T-helper 1 cell (primary cell): ENCODE measurements at regions not wholly inside any gene's neighbourhood (a gene's known extent, or its start where the extent isn't known, plus 50 kb on each side); places are given as distances from the start of the nearest gene placed in this dataset.

Experiments
- DNase-seq, 5 donors: peaks; one replicate each; pipeline ENCODE4 v3.0.0-alpha.2; 2012 to 2020

DNA sequence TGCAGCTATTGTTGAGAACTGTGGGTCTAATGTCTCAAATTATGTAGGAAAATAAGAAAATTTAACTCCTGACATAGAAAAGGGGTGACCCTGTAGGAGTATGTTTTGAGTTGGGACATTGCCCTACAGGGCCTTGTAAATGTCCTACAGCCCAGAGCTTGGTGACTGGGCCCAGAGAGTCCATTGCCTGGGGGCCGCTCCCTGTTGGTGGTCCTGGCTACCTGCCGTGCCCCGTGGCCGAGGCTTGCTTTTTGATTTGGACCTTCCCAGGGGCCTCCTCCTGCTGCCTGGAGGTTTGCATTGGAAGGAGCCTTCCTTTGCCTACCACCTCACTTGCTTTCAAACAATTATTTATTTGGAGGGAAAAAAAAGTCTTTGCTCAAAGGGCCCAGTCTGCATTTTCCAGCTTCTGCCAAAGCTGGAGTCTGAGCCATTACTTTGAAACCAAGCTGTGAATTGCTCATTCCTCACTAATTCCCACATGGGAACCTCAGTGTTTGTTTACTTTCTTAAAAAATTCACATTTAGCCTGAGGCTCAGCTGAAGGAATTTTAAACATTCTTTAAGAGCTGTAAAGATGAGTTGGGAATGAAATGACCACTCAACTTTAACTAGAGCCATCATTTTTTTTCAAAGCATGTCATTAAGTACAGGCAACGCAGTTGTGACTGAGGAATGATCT is 355.0 kb downstream of the GLRX3 start:
- DNase-seq = no peak

DNA sequence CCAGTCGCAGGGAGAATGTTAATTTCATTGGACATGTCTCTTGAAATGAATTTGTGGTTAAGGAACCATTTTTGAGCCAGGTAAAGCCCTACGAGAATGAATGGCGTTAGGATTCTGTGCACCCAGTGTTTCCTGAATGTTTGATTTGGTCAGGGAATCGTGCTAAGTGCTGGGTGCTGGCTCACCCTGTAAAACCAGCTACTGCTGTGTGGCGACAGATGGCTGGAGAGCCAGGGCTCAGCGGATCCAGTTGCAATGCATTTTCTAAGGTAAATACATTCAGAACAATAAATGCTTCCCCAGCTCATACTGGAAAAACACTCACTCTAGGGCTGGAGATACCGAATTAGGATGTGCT is 355.5 kb downstream of the GLRX3 start:
- DNase-seq = no peak

DNA sequence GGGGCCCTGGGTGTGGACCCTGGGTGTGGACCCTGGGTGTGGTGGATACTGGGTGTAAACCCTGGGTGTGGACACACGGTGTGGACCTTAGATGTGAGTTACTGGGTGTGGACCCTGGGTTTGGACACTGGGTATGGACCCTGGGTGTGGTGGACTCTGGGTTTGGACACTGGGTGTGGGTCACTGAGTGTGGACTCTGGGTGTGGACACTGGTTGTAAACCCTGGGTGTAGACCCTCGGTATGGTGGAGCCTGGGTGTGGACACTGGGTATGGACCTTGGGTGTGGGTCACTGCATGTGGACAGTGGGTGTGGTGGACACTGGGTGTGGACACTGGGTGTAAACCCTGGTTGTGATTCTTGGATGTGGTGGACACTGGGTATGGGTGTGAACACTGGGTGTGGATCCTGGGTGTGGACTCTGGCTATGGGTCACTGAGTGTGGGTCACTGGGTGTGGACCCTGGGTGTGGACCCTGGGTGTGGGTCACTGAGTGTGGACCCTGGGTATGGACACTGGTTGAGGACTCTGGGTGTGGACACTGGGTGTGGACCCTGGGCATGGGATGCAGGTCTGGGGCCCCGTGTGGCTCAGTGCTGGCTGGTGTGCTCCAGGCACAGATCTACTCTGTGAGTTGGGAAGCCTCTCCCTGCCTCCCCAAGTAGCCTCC is 356.2 kb downstream of the GLRX3 start:
- no peak for DNase-seq

- no peak for DNase-seq
Measured at GRCh38 chr10:130493021-130493420, 356.8 kb downstream of the GLRX3 start.

- DNase-seq = no peak
Measured at GRCh38 chr10:130493446-130494145, 357.4 kb downstream of the GLRX3 start.

DNA sequence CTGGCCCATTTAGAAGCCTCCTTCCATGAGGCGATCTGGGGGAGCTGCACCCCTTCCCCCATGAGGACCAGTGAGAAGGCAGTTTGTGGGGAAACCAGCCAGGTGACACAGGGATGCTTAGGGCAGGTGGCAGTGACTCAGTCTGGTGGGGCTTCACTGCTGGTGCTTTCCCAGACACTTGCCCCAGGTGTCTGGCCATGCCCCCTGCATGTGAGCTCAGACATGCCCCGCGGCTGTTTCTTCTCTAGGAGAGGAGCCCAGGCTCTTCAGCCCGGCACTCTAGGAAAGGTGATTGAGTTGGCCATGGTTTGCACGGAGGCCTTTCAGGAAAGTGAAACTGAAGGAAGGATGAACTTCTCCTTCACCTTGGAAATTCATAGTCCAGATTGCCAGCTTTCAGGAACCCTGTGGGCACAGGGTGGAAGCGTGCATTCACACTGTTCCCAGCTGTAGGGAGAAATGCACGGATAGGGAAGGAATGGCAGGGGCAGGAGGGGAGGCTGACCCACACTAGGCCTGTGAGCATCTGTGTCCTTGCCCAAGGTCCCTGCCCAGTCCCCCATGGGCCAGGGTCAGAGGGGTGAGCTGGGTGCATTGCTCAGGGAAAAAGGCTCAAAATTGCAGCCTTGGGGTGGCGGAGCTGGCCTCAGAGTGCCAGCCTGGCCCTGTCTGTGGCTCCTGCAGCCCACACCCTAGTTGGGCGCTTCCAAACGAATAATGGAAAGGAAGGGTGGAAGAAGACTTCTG is 359.1 kb downstream of the GLRX3 start:
- DNase-seq = no peak

GRCh38 chr10:130495891-130496636 is 359.9 kb downstream of the GLRX3 start:
- DNase-seq = peak in 1 of 5 donors; percentile 11

GRCh38 chr10:130497056-130498010 is 361.1 kb downstream of the GLRX3 start:
- DNase-seq = no peak

GRCh38 chr10:130498042-130498441 is 361.9 kb downstream of the GLRX3 start:
- no peak for DNase-seq

DNA sequence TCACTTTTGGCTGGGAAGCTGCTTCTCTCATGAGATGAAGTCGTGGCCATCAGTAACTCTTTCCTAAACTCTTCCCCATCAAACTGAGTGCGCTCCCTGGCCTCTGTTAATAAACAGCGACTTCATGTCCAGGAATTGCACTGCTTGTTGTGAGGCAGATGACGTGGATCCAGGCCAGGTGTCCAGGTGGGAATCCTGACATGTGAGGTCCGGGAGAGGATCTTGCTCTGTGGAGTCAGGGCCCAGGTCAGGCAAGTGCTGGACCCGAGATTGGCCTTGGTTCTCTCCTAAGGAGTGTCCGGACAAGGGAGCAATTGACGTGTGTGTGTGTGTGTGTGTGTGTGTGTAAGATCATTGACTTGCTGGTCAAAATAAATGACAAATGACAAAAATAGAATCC is 362.7 kb downstream of the GLRX3 start:
- no peak for DNase-seq

- DNase-seq = no peak
Measured at GRCh38 chr10:130499541-130499940, 363.4 kb downstream of the GLRX3 start.

GRCh38 chr10:130500261-130501000 is 364.2 kb downstream of the GLRX3 start:
- no peak for DNase-seq

- DNase-seq = no peak
Measured at GRCh38 chr10:130507461-130507860, 371.3 kb downstream of the GLRX3 start.

DNA sequence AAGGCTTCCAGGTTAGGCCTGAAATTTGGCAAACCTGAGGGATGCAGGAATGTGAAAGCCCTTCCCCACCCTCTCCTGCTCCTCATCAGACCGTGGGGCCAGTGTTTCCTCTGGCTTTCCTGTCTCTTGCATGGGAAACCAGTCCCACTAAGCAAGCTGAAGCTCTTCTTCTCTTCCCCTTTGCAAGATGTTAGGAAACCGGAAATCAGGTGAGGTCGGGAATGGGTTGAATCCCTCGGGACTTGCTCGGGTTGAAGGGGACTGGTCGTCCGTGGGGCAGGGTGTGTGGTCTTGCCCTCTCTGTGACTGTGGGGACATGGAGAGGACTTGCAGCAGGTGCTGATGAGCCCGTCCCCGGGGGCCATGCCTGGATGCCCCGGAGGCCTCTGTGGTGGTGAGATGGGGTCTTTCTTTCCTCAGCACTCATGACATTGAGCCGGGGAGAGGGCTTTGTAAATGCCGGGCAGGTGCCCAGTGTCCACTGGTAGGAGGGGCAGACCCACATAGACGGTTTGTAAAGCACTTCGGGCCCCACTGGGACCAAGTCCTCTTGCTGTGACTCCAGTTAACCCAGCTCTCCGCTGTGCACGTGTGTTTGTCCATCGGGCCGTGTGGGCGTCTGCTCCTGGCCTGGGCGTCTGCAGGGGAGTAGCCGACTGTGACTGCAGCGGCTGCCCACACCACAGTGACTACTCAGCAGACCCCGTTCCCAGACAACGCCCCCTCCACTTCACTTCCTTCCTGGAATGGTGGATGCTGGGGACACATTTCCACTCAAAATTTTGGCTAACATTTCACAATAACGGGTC is 373.9 kb downstream of the GLRX3 start:
- DNase-seq = no peak

- no peak for DNase-seq
Measured at GRCh38 chr10:130510755-130511154, 374.6 kb downstream of the GLRX3 start.

DNA sequence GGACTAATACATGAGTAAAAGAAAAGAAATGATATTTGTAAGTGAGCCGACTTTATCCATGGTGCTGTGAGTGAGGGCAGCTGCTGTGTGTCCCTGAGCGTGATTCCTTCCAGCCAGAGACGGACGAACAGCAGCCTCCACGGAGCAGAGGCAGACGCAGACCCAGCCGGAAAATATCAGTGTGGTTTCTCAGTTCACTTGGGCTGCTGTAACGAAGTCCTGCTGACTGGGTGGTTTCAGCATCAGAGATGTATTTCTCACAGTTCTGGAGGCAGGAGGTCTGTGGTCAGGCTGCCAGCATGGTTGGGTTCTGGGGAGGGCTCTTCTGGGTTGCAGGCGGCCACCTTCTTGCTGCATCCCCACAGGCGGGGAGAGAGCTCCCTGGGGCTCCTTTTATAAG is 375.6 kb downstream of the GLRX3 start:
- no peak for DNase-seq

DNA sequence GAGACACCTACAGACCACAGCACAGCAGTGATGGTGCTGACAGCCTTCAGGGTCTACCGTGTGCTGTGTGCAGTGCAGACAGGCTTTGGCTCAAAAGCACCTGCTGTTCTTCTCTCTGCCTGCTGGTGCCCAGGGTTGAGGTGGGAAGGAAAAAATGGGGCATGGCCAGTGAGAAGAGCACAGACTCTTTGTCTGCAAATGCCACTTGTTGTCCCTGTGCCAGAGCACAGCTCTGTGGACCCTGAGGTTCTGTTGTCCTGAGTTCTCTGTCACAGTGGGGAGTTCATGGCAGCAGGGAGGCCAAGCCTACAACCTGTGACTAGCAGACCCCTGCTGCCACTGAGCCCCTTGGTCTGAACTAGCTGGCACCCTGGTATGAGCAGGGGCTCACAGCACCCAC is 376.7 kb downstream of the GLRX3 start:
- no peak for DNase-seq

DNA sequence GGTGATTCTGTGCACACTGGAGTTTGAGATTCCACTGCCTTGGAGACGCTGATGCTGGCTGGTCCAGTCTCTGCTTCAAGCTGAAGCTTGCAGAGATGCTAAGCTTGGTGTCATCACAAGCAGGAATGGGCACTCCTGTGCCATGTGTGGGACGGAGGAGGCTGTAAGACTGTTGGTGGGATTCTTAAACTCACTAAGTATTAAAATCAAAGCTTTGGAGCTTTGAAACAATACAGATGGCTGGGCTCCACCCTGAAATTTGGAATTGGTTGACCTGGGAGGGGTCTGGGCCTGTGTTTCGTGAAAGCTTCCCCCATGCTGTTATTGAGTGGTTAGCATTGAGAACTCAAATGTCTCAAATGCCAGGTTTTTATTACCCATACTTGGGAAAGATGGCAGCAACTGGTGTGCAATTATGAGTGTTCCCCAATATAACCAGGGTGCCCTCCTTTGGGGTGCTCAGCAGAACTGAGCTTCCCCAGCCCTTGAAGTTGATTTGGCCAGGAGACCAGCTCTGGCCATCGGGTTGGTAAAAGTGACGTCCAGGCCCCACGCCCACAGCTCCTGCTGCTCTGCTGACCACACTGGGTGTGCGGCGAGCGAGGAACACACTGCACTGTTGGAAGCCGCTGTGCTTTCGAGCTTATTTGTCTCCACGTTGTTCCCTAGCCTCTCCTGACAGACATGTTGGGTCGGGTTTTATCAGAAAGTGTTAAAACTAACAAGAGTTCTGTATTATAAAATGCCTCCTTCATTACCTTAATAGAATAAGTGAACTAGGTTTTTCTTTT is 377.7 kb downstream of the GLRX3 start:
- no peak for DNase-seq

DNA sequence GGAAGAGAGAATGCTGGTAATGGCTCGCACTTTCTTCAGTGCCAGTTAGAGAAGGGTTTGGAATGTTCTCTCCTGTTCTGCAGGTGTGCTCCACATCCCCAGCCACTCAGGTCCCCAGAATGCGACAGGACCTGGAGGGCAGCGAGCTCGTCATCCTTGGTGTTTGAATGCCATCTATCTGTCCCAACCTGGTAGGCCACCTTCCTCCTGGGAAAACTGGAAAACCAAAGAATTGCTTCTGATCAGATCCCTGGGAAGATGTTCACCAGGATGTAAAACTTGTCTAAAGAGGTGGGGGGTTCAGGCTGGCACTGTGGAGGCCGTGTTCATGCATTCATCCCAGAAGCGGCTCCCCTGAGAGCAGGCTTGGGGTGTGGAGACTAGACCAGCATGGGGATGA is 379.5 kb downstream of the GLRX3 start:
- no peak for DNase-seq
